HG02884 (cell line): ENCODE measurements at regions not wholly inside any gene's neighbourhood (a gene's known extent, or its start where the extent isn't known, plus 50 kb on each side); places are given as distances from the start of the nearest gene placed in this dataset.
"Not testable (repeated sequence)": the region's sequence is repeated elsewhere in the genome, so short reads cannot be mapped to it uniquely, and the experiment has no call there.

Source experiments
- ATAC-seq: cut with Tn5 transposase; IDR thresholded peaks from one replicate; pipeline ENCODE4 v1.9.1; 2021; ENCODE audit warnings: mild to moderate bottlenecking, moderate library complexity; ENCODE audit not compliant: unreplicated experiment

- ATAC-seq = no peak
Measured at GRCh38 chr3:197373096-197373495, 74.7 kb upstream of the DLG1 start.

- ATAC-seq = no peak
Measured at GRCh38 chr3:197372047-197372661, 73.7 kb upstream of the DLG1 start.

- no peak for ATAC-seq
Measured at GRCh38 chr3:197371591-197372046, 73.2 kb upstream of the DLG1 start.

GRCh38 chr3:197369545-197369944, 71.1 kb upstream of the DLG1 start:
- ATAC-seq = no peak

GRCh38 chr3:197368821-197369220, 70.4 kb upstream of the DLG1 start:
- ATAC-seq = no peak

GRCh38 chr3:197368330-197368729, 69.9 kb upstream of the DLG1 start:
- no peak for ATAC-seq

- no peak for ATAC-seq
Measured at GRCh38 chr3:197367081-197367780, 68.8 kb upstream of the DLG1 start.

- ATAC-seq = no peak
Measured at GRCh38 chr3:197366301-197367044, 68.1 kb upstream of the DLG1 start.

GRCh38 chr3:197365586-197365985, 67.2 kb upstream of the DLG1 start:
- no peak for ATAC-seq

- no peak for ATAC-seq
Measured at GRCh38 chr3:197364410-197365071, 66.1 kb upstream of the DLG1 start.

- no peak for ATAC-seq
Measured at GRCh38 chr3:197363553-197364409, 65.4 kb upstream of the DLG1 start.

- no peak for ATAC-seq
Measured at GRCh38 chr3:197362081-197362480, 63.7 kb upstream of the DLG1 start.

GRCh38 chr3:197360095-197360494, 61.7 kb upstream of the DLG1 start:
- not testable (repeated sequence) for ATAC-seq

- not testable (repeated sequence) for ATAC-seq
Measured at GRCh38 chr3:197359476-197359875, 61.1 kb upstream of the DLG1 start.

- ATAC-seq = no peak
Measured at GRCh38 chr3:197356741-197357140, 58.3 kb upstream of the DLG1 start.

GRCh38 chr3:197356275-197356674, 57.9 kb upstream of the DLG1 start:
- ATAC-seq = no peak

- ATAC-seq = no peak
Measured at GRCh38 chr3:197355713-197356112, 57.3 kb upstream of the DLG1 start.

- no peak for ATAC-seq
Measured at GRCh38 chr3:197354568-197355001, 56.2 kb upstream of the DLG1 start.

- ATAC-seq = no peak
Measured at GRCh38 chr3:197353867-197354567, 55.6 kb upstream of the DLG1 start.
